ENCODE measurements at regions not wholly inside any gene's neighbourhood (a gene's known extent, or its start where the extent isn't known, plus 50 kb on each side); places are given as distances from the start of the nearest gene placed in this dataset.

- TF ChIP-seq, protein P1, sequence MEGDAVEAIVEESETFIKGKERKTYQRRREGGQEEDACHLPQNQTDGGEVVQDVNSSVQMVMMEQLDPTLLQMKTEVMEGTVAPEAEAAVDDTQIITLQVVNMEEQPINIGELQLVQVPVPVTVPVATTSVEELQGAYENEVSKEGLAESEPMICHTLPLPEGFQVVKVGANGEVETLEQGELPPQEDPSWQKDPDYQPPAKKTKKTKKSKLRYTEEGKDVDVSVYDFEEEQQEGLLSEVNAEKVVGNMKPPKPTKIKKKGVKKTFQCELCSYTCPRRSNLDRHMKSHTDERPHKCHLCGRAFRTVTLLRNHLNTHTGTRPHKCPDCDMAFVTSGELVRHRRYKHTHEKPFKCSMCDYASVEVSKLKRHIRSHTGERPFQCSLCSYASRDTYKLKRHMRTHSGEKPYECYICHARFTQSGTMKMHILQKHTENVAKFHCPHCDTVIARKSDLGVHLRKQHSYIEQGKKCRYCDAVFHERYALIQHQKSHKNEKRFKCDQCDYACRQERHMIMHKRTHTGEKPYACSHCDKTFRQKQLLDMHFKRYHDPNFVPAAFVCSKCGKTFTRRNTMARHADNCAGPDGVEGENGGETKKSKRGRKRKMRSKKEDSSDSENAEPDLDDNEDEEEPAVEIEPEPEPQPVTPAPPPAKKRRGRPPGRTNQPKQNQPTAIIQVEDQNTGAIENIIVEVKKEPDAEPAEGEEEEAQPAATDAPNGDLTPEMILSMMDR (IDR thresholded peaks at IDR 0.05; ENCODE audit: low read depth, low read length, missing input control): no peak
- TF ChIP-seq GABPA (IDR thresholded peaks at IDR 0.05 in 1 of 2, conservative IDR thresholded peaks at IDR 0.05 in 1 of 2): no peak
- TF ChIP-seq MAX (IDR thresholded peaks at IDR 0.05): no peak
- TF ChIP-seq REST (IDR thresholded peaks at IDR 0.05): no peak
- TF ChIP-seq RAD21 (IDR thresholded peaks at IDR 0.05): no peak
- TF ChIP-seq YY1 (IDR thresholded peaks at IDR 0.05): no peak
- TF ChIP-seq TAF1 (conservative IDR thresholded peaks at IDR 0.05): no peak
- no peak for TF ChIP-seq ZBTB33 (IDR thresholded peaks at IDR 0.05)
- no peak for TF ChIP-seq SP1 (IDR thresholded peaks at IDR 0.05)
- TF ChIP-seq JUND (IDR thresholded peaks at IDR 0.05): no peak
Measured at GRCh38 chr20:52614051-52614863, 357.9 kb upstream of the TSHZ2 start.
